Liver (tissue), 8 donors: ENCODE measurements at regions not wholly inside any gene's neighbourhood (a gene's known extent, or its start where the extent isn't known, plus 50 kb on each side); places are given as distances from the start of the nearest gene placed in this dataset.
"Not testable (repeated sequence)": the region's sequence is repeated elsewhere in the genome, so short reads cannot be mapped to it uniquely, and the experiment has no call there.

ENCODE experiments used
- DNase-seq: peaks from one replicate; pipeline ENCODE4 v3.0.0-alpha.2; 2017; ENCODE audit warnings: low spot score
- H3K27ac ChIP-seq, 2 donors: one replicate each; pipeline ENCODE4 v1.7.0; 2013; ENCODE audit warnings: inconsistent platforms in 2 of 2, low read length in 2 of 2, control low read depth in 1 of 2, low read depth in 1 of 2, mild to moderate bottlenecking in 1 of 2
- H3K27me3 ChIP-seq, 4 donors: one replicate each; pipeline versions ENCODE4 v1.6.1 to v1.7.0; 2013; ENCODE audit warnings: low read length in 3 of 4, inconsistent platforms in 1 of 4, mild to moderate bottlenecking in 1 of 4, moderate library complexity in 1 of 4; ENCODE audit not compliant: control insufficient read depth in 4 of 4, insufficient read depth in 4 of 4
- H3K36me3 ChIP-seq, 4 donors: one replicate each; pipeline versions ENCODE4 v1.6.1 to v1.7.0; 2013; ENCODE audit warnings: low read length in 3 of 4, mild to moderate bottlenecking in 3 of 4, low read depth in 1 of 4, moderate library complexity in 1 of 4; ENCODE audit not compliant: control insufficient read depth in 4 of 4, insufficient read depth in 3 of 4
- H3K4me1 ChIP-seq, 4 donors: one replicate each; pipeline versions ENCODE4 v1.6.1 to v1.7.0; 2013; ENCODE audit warnings: low read length in 3 of 4, mild to moderate bottlenecking in 3 of 4, moderate library complexity in 1 of 4; ENCODE audit not compliant: control insufficient read depth in 4 of 4, insufficient read depth in 4 of 4
- H3K4me3 ChIP-seq, 3 donors: one replicate each; pipeline versions ENCODE4 v1.6.1 to v1.7.0; 2013; ENCODE audit warnings: low read length in 3 of 3, control low read depth in 1 of 3, low read depth in 1 of 3, mild to moderate bottlenecking in 1 of 3
- H3K9ac ChIP-seq, 2 donors: one replicate each; pipeline ENCODE4 v1.7.0; 2013; ENCODE audit warnings: low read length in 2 of 2, mild to moderate bottlenecking in 2 of 2, moderate library complexity in 2 of 2, control low read depth in 1 of 2, low read depth in 1 of 2
- H3K9me3 ChIP-seq, 4 donors: one replicate each; pipeline versions ENCODE4 v1.6.1 to v1.7.0; 2013; ENCODE audit warnings: low read length in 3 of 4; ENCODE audit not compliant: control insufficient read depth in 4 of 4
- EGR1 ChIP-seq, 2 donors: IDR thresholded peaks; 2 replicates each; pipeline ENCODE4 v1.6.1; 2016 to 2018; ENCODE audit warnings: antibody characterized with exemption in 2 of 2, low read depth in 2 of 2
- GABPA ChIP-seq, 2 donors: IDR thresholded peaks in 1 of 2; conservative IDR thresholded peaks in 1 of 2; 2 replicates each; pipeline ENCODE4 v1.6.1; 2016; ENCODE audit warnings: antibody characterized with exemption in 2 of 2, mild to moderate bottlenecking in 1 of 2, moderate library complexity in 1 of 2
- JUND ChIP-seq, 2 donors: IDR thresholded peaks; 2 replicates each; pipeline ENCODE4 v1.6.1; 2016; ENCODE audit warnings: antibody characterized with exemption in 2 of 2
- NR2F2 ChIP-seq: IDR thresholded peaks from 2 replicates; pipeline ENCODE4 v1.6.1; 2016; ENCODE audit warnings: antibody characterized with exemption
- RAD21 ChIP-seq, 2 donors: IDR thresholded peaks; 2 replicates each; pipeline ENCODE4 v1.6.1; 2016; ENCODE audit warnings: antibody characterized with exemption in 2 of 2, mild to moderate bottlenecking in 2 of 2
- RXRA ChIP-seq, 2 donors: IDR thresholded peaks; 2 replicates each; pipeline ENCODE4 v1.6.1; 2017 to 2018; ENCODE audit warnings: antibody characterized with exemption in 2 of 2, mild to moderate bottlenecking in 1 of 2
- SP1 ChIP-seq: IDR thresholded peaks from 2 replicates; pipeline ENCODE4 v1.6.1; 2018; ENCODE audit warnings: antibody characterized with exemption, mild to moderate bottlenecking
- TAF1 ChIP-seq: conservative IDR thresholded peaks from 2 replicates; pipeline ENCODE4 v1.6.1; 2016; ENCODE audit warnings: antibody characterized with exemption, mild to moderate bottlenecking
- ZBTB33 ChIP-seq: IDR thresholded peaks from 2 replicates; pipeline ENCODE4 v1.6.1; 2016; ENCODE audit warnings: antibody characterized with exemption
- WGBS: extraction: QIAGEN DNeasy Blood & Tissue Kit; methylation state at CpG from one replicate; pipeline ENCODE4 v1.1.7; 2013; 5-methylcytosine and 5-hydroxymethylcytosine counted together
- TF ChIP-seq, protein P1 (sequence below): fragments of 150-350 bp; IDR thresholded peaks from 2 replicates; pipeline ENCODE4 v1.5.1; 2017; ENCODE audit warnings: improper control_type of control experiment, low read depth, low read length; ENCODE audit not compliant: missing input control
- donor health status: healthy.
- donor health status: healthy.
- donor health status: healthy.
- donor health status: healthy.
- donor health status: healthy.

DNA sequence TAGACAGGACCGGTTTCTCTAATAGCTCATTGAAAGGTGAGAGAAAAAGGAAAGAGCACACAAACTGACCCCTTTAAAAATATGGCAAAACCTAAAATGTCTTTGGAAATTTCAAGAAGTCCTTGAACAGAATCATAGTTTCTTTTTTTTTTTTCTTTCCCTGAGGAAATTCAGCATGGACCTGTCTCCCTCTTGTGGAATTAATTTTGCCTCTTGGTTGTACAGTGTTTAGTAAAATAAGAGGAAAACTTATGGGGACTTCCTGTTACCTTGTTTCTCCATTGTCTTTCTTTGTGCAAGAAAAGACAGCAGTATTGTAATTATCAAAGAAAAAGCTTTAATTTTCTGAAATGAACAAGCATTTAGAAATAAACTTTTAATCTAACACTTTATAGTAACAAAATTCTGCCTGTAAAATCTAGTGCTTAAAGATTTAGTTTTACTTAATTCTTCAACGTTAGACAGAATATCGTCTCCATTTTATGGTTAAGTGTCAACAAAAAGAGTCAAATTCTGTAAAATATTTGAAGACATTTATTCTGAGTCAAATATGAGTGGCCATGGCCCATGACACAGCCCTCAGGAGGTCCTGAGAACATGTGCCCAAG, 176.3 kb upstream of the NABP1 start:
- no peak overlapping the region for H3K27ac ChIP-seq
- TF ChIP-seq, protein P1, sequence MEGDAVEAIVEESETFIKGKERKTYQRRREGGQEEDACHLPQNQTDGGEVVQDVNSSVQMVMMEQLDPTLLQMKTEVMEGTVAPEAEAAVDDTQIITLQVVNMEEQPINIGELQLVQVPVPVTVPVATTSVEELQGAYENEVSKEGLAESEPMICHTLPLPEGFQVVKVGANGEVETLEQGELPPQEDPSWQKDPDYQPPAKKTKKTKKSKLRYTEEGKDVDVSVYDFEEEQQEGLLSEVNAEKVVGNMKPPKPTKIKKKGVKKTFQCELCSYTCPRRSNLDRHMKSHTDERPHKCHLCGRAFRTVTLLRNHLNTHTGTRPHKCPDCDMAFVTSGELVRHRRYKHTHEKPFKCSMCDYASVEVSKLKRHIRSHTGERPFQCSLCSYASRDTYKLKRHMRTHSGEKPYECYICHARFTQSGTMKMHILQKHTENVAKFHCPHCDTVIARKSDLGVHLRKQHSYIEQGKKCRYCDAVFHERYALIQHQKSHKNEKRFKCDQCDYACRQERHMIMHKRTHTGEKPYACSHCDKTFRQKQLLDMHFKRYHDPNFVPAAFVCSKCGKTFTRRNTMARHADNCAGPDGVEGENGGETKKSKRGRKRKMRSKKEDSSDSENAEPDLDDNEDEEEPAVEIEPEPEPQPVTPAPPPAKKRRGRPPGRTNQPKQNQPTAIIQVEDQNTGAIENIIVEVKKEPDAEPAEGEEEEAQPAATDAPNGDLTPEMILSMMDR = peak; percentile 61
- TF ChIP-seq RAD21 (IDR thresholded peaks at IDR 0.05) (peak; percentile 89 to 94), SP1 (no peak)
- no peaks in the 10 kb centered on the region for H3K27me3 ChIP-seq
- no peak overlapping the region for H3K4me3 ChIP-seq
- 58% methylated on average over 3 of the region's 3 CpGs for WGBS
- H3K9ac ChIP-seq = no peak overlapping the region
- DNase-seq = no peak
- H3K36me3 ChIP-seq = no peaks in the 10 kb centered on the region
- H3K4me1 ChIP-seq = no peaks in the 10 kb centered on the region
- H3K9me3 ChIP-seq = no peaks in the 10 kb centered on the region

DNA sequence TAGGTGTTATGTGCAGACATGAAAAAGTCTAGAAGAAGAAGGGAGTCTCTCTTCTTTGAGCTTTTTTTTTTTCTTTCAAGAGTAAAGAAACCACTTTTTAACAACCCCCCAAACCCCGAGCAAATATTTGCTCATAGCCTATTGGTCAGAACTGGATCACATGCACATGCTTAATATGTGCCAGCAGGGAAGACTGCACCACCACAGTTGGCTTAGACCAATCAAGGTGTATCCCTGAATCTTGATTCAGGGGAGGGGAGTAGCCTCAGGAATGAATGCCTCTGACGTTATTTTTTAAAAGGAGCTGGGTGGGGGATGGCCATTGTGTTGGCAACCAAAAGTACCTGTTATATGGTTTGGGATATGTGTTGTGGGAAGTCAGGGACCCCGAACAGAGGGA, 171.4 kb upstream of the NABP1 start:
- H3K4me3 ChIP-seq = no peak overlapping the region
- no peaks in the 10 kb centered on the region for H3K36me3 ChIP-seq
- no peaks in the 10 kb centered on the region for H3K9me3 ChIP-seq
- DNase-seq = no peak
- no peak overlapping the region for H3K9ac ChIP-seq
- H3K27ac ChIP-seq = no peak overlapping the region
- WGBS = 73% methylated on average over 3 of the region's 3 CpGs
- no peaks in the 10 kb centered on the region for H3K4me1 ChIP-seq
- TF ChIP-seq, protein P1 = no peak
- TF ChIP-seq SP1 = no peak
- TF ChIP-seq JUND (IDR thresholded peaks at IDR 0.05) = no peak
- no peak for TF ChIP-seq GABPA (IDR thresholded peaks at IDR 0.05 in 1 of 2, conservative IDR thresholded peaks at IDR 0.05 in 1 of 2)
- no peak for TF ChIP-seq EGR1 (IDR thresholded peaks at IDR 0.05; ENCODE audit: low read depth in 2 of 2)
- TF ChIP-seq RXRA (IDR thresholded peaks at IDR 0.05) = no peak
- no peak for TF ChIP-seq TAF1
- TF ChIP-seq NR2F2 = no peak
- TF ChIP-seq ZBTB33 = no peak
- no peaks in the 10 kb centered on the region for H3K27me3 ChIP-seq

DNA sequence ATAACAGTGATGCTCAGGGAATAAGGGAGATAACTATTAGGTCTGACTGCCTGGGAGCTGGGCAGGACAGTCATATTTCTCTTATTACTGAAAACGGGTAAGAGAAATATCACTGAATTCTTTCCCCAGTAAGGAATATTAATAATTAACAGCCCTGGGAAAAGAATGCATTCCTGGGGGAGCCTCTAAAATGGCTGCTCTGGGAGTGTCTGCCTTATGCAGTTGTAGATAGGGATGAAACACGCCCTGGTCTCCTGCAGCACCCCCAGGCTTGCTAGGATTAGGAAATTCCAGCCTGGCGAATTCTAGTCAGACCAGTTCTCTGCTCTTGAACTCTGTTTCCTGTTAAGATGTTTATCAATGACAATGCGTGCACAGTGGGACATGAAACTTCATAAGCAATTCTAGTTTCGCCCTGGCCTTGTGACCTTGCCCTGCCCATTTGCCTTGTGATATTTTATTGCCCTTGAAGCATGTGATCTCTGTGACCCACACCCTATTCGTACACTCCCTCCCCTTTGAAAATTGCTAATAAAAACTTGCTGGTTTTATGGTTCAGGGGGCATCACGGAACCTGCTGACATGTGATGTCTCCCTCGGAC, 170.6 kb upstream of the NABP1 start:
- H3K4me1 ChIP-seq, H3K9ac ChIP-seq, H3K27ac ChIP-seq, H3K4me3 ChIP-seq, DNase-seq, H3K9me3 ChIP-seq, H3K36me3 ChIP-seq, H3K27me3 ChIP-seq: not testable (repeated sequence)
- WGBS = 89% methylated on average over 8 of the region's 8 CpGs
